Activated T-helper 2 cell treated with anti-CD3 and anti-CD28 coated beads, Interferon-gamma antibody, Interleukin-2, Interleukin-4, amounts not matched to agents 10 μg/mL and 5 μg/mL and 100 μg/mL, durations not matched to agents 14 hours and 24 hours and 36 hours (primary cell): ENCODE measurements at regions not wholly inside any gene's neighbourhood (a gene's known extent, or its start where the extent isn't known, plus 50 kb on each side); places are given as distances from the start of the nearest gene placed in this dataset.

Experiments used
- DNase-seq: peaks from one replicate; pipeline ENCODE4 v3.0.0; 2021; ENCODE audit warnings: low spot score
- H3K27ac Mint-ChIP-seq: one replicate; pipeline ENCODE4 v1.8.0; 2021; ENCODE audit warnings: mixed read lengths
- H3K27me3 Mint-ChIP-seq: one replicate; pipeline ENCODE4 v1.8.0; 2021; ENCODE audit warnings: low read depth, mixed read lengths
- H3K36me3 Mint-ChIP-seq: one replicate; pipeline ENCODE4 v1.8.0; 2021; ENCODE audit warnings: low read depth, mixed read lengths
- H3K4me1 Mint-ChIP-seq: one replicate; pipeline ENCODE4 v1.8.0; 2021; ENCODE audit warnings: low read depth, mixed read lengths
- H3K4me3 Mint-ChIP-seq: one replicate; pipeline ENCODE4 v1.8.0; 2021; ENCODE audit warnings: low read depth, mild to moderate bottlenecking, moderate library complexity, mixed read lengths
- H3K9me3 Mint-ChIP-seq: one replicate; pipeline ENCODE4 v1.8.0; 2021; ENCODE audit warnings: mixed read lengths
- intact Hi-C: fragments of 100-400 bp; cut with micrococcal nuclease; formaldehyde crosslinking; loops from one replicate; pipeline ENCODE4 v1.15.1; 2023

- intact Hi-C loops = no loop called here
- Mint-ChIP-seq H3K27me3 (no peaks in the 10 kb centered on the region), H3K4me3 (no peak overlapping the region), H3K27ac (no peak overlapping the region), H3K36me3 (no peaks in the 10 kb centered on the region), H3K4me1 (no peaks in the 10 kb centered on the region), H3K9me3 (no peaks in the 10 kb centered on the region)
- no peak for DNase-seq
Measured at GRCh38 chr4:16450724-16451123, 224.5 kb upstream of the TAPT1 start.

- intact Hi-C loops = no loop called here
- no peak overlapping the region for H3K4me3 Mint-ChIP-seq
Measured at GRCh38 chr4:16450031-16450430, 223.8 kb upstream of the TAPT1 start.

GRCh38 chr4:16449406-16449805 is 223.1 kb upstream of the TAPT1 start:
- Mint-ChIP-seq H3K9me3 (no peaks in the 10 kb centered on the region), H3K4me1 (no peaks in the 10 kb centered on the region), H3K36me3 (no peaks in the 10 kb centered on the region), H3K27ac (no peak overlapping the region), H3K4me3 (no peak overlapping the region), H3K27me3 (no peaks in the 10 kb centered on the region)
- intact Hi-C loops = no loop called here
- no peak for DNase-seq

More at GRCh38 chr4:16450031-16450430, 223.8 kb upstream of the TAPT1 start:
- H3K27ac Mint-ChIP-seq = no peak overlapping the region
- no peaks in the 10 kb centered on the region for H3K27me3 Mint-ChIP-seq
- H3K36me3 Mint-ChIP-seq = no peaks in the 10 kb centered on the region
- no peak for DNase-seq
- no peaks in the 10 kb centered on the region for H3K4me1 Mint-ChIP-seq
- H3K9me3 Mint-ChIP-seq = no peaks in the 10 kb centered on the region

- Mint-ChIP-seq H3K4me1 (no peaks in the 10 kb centered on the region), H3K27me3 (no peaks in the 10 kb centered on the region), H3K36me3 (no peaks in the 10 kb centered on the region), H3K9me3 (no peaks in the 10 kb centered on the region), H3K4me3 (no peak overlapping the region), H3K27ac (no peak overlapping the region)
- intact Hi-C loops = no loop called here
- DNase-seq = no peak
Measured at GRCh38 chr4:16448241-16448840, 222.1 kb upstream of the TAPT1 start.

DNA sequence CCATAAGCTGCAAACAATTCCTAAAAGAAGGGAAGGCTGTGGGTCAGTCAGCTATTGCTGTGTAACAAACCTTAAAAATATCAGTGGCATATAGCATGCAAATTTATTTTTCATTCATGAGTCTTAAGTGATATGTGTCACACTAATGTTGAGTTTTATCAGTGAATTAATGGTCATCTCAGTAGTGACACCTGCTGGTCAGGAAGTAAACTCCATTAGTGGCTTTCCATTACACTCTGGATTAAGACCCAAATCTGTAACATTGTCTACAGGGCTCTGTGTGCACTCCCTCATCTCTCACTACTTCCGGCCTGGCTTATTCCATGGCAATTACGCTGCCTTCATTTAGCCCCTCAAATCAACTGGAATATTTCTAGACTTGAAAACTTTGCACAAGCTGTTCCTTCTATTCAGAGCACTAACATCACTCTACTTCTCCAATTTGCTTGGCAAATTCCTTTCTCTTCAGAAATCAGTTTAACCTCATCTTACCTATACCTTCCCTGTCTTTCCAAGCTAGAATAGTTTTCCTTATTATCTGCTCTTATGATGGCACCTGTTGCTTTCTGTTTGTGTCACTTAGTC is 217.3 kb upstream of the TAPT1 start:
- Mint-ChIP-seq H3K27ac (no peak overlapping the region), H3K4me3 (no peak overlapping the region)

DNA sequence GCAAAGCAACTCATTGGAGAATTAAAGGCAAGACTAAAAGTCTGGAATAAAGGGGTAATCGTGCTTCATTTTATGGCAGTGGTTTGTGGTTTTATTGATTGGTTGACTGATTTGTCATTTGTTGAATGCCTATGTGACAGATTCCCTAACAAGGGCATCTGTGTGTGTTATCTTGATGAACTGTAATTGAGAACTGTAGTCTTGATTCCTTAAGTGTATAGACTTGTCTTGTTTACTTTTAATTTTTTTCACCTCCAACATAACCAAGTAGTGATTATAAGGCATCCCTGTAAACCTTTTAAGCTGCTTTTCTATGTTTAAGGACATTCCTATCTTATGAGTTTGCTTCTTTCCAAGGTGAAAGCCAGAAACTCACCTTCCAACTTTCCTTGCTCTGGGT is 216.0 kb upstream of the TAPT1 start:
- Mint-ChIP-seq H3K36me3 (no peaks in the 10 kb centered on the region), H3K27ac (no peak overlapping the region), H3K9me3 (no peaks in the 10 kb centered on the region), H3K27me3 (no peaks in the 10 kb centered on the region), H3K4me3 (no peak overlapping the region), H3K4me1 (no peaks in the 10 kb centered on the region)
- intact Hi-C loops = loop anchor here (5.0 kb wide), 1 partner anchor 415 kb away; no protein-coding TSS in a partner anchor
- DNase-seq = no peak

More for the DNA sequence above, 217.3 kb upstream of the TAPT1 start:
- intact Hi-C loops = loop anchor here (5.0 kb wide), 1 partner anchor 416 kb away; no protein-coding TSS in a partner anchor
- DNase-seq = no peak
- H3K36me3 Mint-ChIP-seq = no peaks in the 10 kb centered on the region
- H3K4me1 Mint-ChIP-seq = no peaks in the 10 kb centered on the region
- no peaks in the 10 kb centered on the region for H3K9me3 Mint-ChIP-seq
- no peaks in the 10 kb centered on the region for H3K27me3 Mint-ChIP-seq

GRCh38 chr4:16439768-16440167 is 213.5 kb upstream of the TAPT1 start:
- H3K9me3 Mint-ChIP-seq = no peaks in the 10 kb centered on the region
- H3K4me1 Mint-ChIP-seq = no peaks in the 10 kb centered on the region
- no peak overlapping the region for H3K27ac Mint-ChIP-seq
- H3K36me3 Mint-ChIP-seq = no peaks in the 10 kb centered on the region
- no peak overlapping the region for H3K4me3 Mint-ChIP-seq
- H3K27me3 Mint-ChIP-seq = no peaks in the 10 kb centered on the region
- DNase-seq = no peak
- intact Hi-C loops = loop anchor here (5.0 kb wide), 1 partner anchor 412 kb away; no protein-coding TSS in a partner anchor

DNA sequence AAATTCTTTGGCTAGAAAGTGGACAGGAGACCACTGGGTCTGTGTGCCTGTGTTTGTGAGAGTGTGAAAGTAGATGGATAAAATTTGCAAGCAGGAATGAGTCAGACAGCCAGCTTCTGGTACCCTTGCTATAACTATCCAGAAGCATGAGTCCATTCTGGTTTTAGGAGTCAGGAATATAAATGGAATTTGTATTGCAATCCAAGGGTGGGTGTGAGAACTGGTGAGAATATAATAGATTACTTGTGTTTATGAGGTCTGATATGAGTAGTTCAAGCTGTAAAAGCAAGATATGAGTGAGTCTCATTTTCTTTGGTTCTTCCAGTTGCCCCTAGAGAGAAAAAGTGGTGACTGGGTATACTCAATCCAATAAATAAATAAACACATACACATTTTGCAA is 212.7 kb upstream of the TAPT1 start:
- no peak for DNase-seq
- intact Hi-C loops = no loop called here
- no peaks in the 10 kb centered on the region for H3K4me1 Mint-ChIP-seq
- no peak overlapping the region for H3K27ac Mint-ChIP-seq
- no peaks in the 10 kb centered on the region for H3K9me3 Mint-ChIP-seq
- H3K36me3 Mint-ChIP-seq = no peaks in the 10 kb centered on the region
- no peaks in the 10 kb centered on the region for H3K27me3 Mint-ChIP-seq
- no peak overlapping the region for H3K4me3 Mint-ChIP-seq

- H3K4me3 Mint-ChIP-seq = no peak overlapping the region
- H3K27ac Mint-ChIP-seq = no peak overlapping the region
- no peaks in the 10 kb centered on the region for H3K9me3 Mint-ChIP-seq
- no peaks in the 10 kb centered on the region for H3K4me1 Mint-ChIP-seq
- intact Hi-C loops = no loop called here
- no peaks in the 10 kb centered on the region for H3K36me3 Mint-ChIP-seq
- H3K27me3 Mint-ChIP-seq = no peaks in the 10 kb centered on the region
- no peak for DNase-seq
Measured at GRCh38 chr4:16437836-16438235, 211.6 kb upstream of the TAPT1 start.

- H3K9me3 Mint-ChIP-seq = no peaks in the 10 kb centered on the region
- no peaks in the 10 kb centered on the region for H3K36me3 Mint-ChIP-seq
- no peaks in the 10 kb centered on the region for H3K27me3 Mint-ChIP-seq
- DNase-seq = no peak
- no peaks in the 10 kb centered on the region for H3K4me1 Mint-ChIP-seq
- no peak overlapping the region for H3K4me3 Mint-ChIP-seq
- intact Hi-C loops = no loop called here
- no peak overlapping the region for H3K27ac Mint-ChIP-seq
Measured at GRCh38 chr4:16431866-16432265, 205.6 kb upstream of the TAPT1 start.

- H3K4me1 Mint-ChIP-seq = peaks cover 2% of the 10 kb centered on the region
- intact Hi-C loops = no loop called here
- no peak for DNase-seq
- H3K27ac Mint-ChIP-seq = no peak overlapping the region
- no peaks in the 10 kb centered on the region for H3K27me3 Mint-ChIP-seq
- no peak overlapping the region for H3K4me3 Mint-ChIP-seq
- peaks cover 15% of the 10 kb centered on the region for H3K9me3 Mint-ChIP-seq
- H3K36me3 Mint-ChIP-seq = no peaks in the 10 kb centered on the region
Measured at GRCh38 chr4:16418814-16419213, 192.5 kb upstream of the TAPT1 start.

DNA sequence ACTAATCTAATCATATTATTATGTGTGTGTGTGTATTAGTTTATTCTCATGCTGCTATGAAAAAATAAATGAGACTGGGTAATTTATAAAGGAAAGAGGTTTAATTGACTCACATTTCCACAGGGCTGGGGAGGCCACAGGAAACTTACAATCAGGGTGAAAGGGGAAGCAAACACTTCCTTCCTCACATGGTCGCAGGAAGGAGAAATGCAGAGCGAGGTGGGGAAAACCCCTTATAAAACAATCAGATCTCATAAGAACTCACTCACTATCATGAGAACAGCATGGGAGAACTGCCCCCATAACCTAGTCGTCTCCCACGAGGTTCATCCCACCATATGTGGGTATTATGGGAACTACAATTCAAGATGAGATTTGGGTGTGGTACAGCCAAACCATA is 190.9 kb upstream of the TAPT1 start:
- Mint-ChIP-seq H3K27me3 (no peaks in the 10 kb centered on the region), H3K4me3 (no peak overlapping the region)

GRCh38 chr4:16416601-16417000 is 190.3 kb upstream of the TAPT1 start:
- Mint-ChIP-seq H3K4me3 (no peak overlapping the region), H3K27me3 (no peaks in the 10 kb centered on the region), H3K27ac (no peak overlapping the region), H3K4me1 (peaks cover 2% of the 10 kb centered on the region), H3K9me3 (peaks cover 15% of the 10 kb centered on the region), H3K36me3 (no peaks in the 10 kb centered on the region)
- no peak for DNase-seq
- intact Hi-C loops = no loop called here

More for the DNA sequence above, 190.9 kb upstream of the TAPT1 start:
- H3K27ac Mint-ChIP-seq = no peak overlapping the region
- peaks cover 2% of the 10 kb centered on the region for H3K4me1 Mint-ChIP-seq
- H3K36me3 Mint-ChIP-seq = no peaks in the 10 kb centered on the region
- DNase-seq = no peak
- H3K9me3 Mint-ChIP-seq = peaks cover 15% of the 10 kb centered on the region
- intact Hi-C loops = no loop called here
